DOHH2 (cell line): ENCODE measurements at regions not wholly inside any gene's neighbourhood (a gene's known extent, or its start where the extent isn't known, plus 50 kb on each side); places are given as distances from the start of the nearest gene placed in this dataset.
"Not testable (repeated sequence)": the region's sequence is repeated elsewhere in the genome, so short reads cannot be mapped to it uniquely, and the experiment has no call there.

Source experiments
- H3F3A ChIP-seq: fragments of 200-600 bp; sonication (generic), shearing (Covaris generic); 2 replicates; pipeline ENCODE4 v1.6.0; 2016; ENCODE audit warnings: antibody characterized with exemption, mild to moderate bottlenecking; ENCODE audit not compliant: control insufficient read depth, insufficient read depth
- H3K27ac ChIP-seq: fragments of 200-600 bp; sonication (generic); 2 replicates; pipeline ENCODE4 v1.5.1; 2014; ENCODE audit warnings: low read depth, mild to moderate bottlenecking, low read length, moderate library complexity
- H3K27me3 ChIP-seq: fragments of 200-600 bp; sonication (generic); 2 replicates; pipeline ENCODE4 v1.6.1; 2014; ENCODE audit warnings: mild to moderate bottlenecking, low read length, mixed read lengths; ENCODE audit not compliant: control insufficient read depth
- H3K36me3 ChIP-seq: fragments of 200-600 bp; sonication (generic); 2 replicates; pipeline ENCODE4 v1.6.1; 2014; ENCODE audit warnings: mild to moderate bottlenecking, low read length, moderate library complexity, mixed read lengths; ENCODE audit not compliant: control insufficient read depth
- H3K4me1 ChIP-seq: fragments of 200-600 bp; sonication (generic); 2 replicates; pipeline ENCODE4 v1.6.1; 2014; ENCODE audit warnings: mild to moderate bottlenecking, low read length, mixed read lengths; ENCODE audit not compliant: control insufficient read depth
- H3K4me2 ChIP-seq: fragments of 200-600 bp; sonication (generic); 2 replicates; pipeline ENCODE4 v1.6.0; 2014; ENCODE audit warnings: mild to moderate bottlenecking, low read length, moderate library complexity
- H3K4me3 ChIP-seq: fragments of 200-600 bp; sonication (generic); 2 replicates; pipeline ENCODE4 v1.5.1; 2014; ENCODE audit warnings: mild to moderate bottlenecking, low read length, mixed read lengths
- H3K79me2 ChIP-seq: fragments of 200-600 bp; sonication (generic); 2 replicates; pipeline ENCODE4 v1.6.1; 2014; ENCODE audit warnings: mild to moderate bottlenecking, low read length, mixed read lengths; ENCODE audit not compliant: control insufficient read depth
- H3K9me2 ChIP-seq: fragments of 200-600 bp; sonication (generic); replicated peaks from 2 replicates; pipeline ENCODE4 v1.6.1; 2014; ENCODE audit warnings: mild to moderate bottlenecking, low read length, mixed read lengths; ENCODE audit not compliant: control insufficient read depth
- H3K9me3 ChIP-seq: fragments of 200-600 bp; sonication (generic); 2 replicates; pipeline ENCODE4 v1.6.1; 2014; ENCODE audit warnings: antibody characterized with exemption, low read length, mixed read lengths; ENCODE audit not compliant: control insufficient read depth, insufficient read depth
- H4K20me1 ChIP-seq: fragments of 200-600 bp; sonication (generic); 2 replicates; pipeline ENCODE4 v1.6.0; 2014; ENCODE audit warnings: low read depth, mild to moderate bottlenecking, antibody characterized with exemption, low read length, moderate library complexity; ENCODE audit not compliant: control insufficient read depth, insufficient read depth
- CTCF ChIP-seq: fragments of 200-600 bp; sonication (generic); IDR thresholded peaks from one replicate; pipeline ENCODE4 v1.5.1; 2014; ENCODE audit warnings: antibody characterized with exemption, mild to moderate bottlenecking, low read depth, low read length; ENCODE audit not compliant: poor library complexity, severe bottlenecking
- EZH2phosphoT487 ChIP-seq: fragments of 200-600 bp; sonication (generic); IDR thresholded peaks from 2 replicates; pipeline ENCODE4 v1.6.1; 2017; ENCODE audit warnings: borderline replicate concordance, mild to moderate bottlenecking, antibody characterized with exemption, low read length, moderate library complexity, mixed read lengths

GRCh38 chr6:168799067-168799466 is 358.1 kb downstream of the SMOC2 start:
- H3K79me2 ChIP-seq: no peaks in the 10 kb centered on the region
- H4K20me1 ChIP-seq: no peaks in the 10 kb centered on the region
- peaks cover 4% of the 10 kb centered on the region; the same call in 1 of the 2 replicates for H3K9me3 ChIP-seq
- no peak overlapping the region for H3K4me3 ChIP-seq
- H3K27ac ChIP-seq: no peak overlapping the region
- H3K4me2 ChIP-seq: no peak overlapping the region
- no peaks in the 10 kb centered on the region for H3K36me3 ChIP-seq
- H3K9me2 ChIP-seq: no peaks in the 10 kb centered on the region
- TF ChIP-seq EZH2phosphoT487 (no peak), CTCF (no peak)
- no peaks in the 10 kb centered on the region for H3K27me3 ChIP-seq
- H3F3A ChIP-seq: no peaks in the 10 kb centered on the region
- H3K4me1 ChIP-seq: no peaks in the 10 kb centered on the region

GRCh38 chr6:168796106-168796505 is 355.1 kb downstream of the SMOC2 start:
- no peak overlapping the region for H3K4me2 ChIP-seq
- H3K36me3 ChIP-seq: no peaks in the 10 kb centered on the region
- no peaks in the 10 kb centered on the region for H3K9me2 ChIP-seq
- no peaks in the 10 kb centered on the region for H3F3A ChIP-seq
- H3K79me2 ChIP-seq: no peaks in the 10 kb centered on the region
- TF ChIP-seq EZH2phosphoT487: no peak
- H4K20me1 ChIP-seq: no peaks in the 10 kb centered on the region
- H3K27ac ChIP-seq: no peak overlapping the region
- peaks cover 4% of the 10 kb centered on the region; the same call in 1 of the 2 replicates for H3K9me3 ChIP-seq
- no peaks in the 10 kb centered on the region for H3K27me3 ChIP-seq
- no peak overlapping the region for H3K4me3 ChIP-seq
- no peaks in the 10 kb centered on the region for H3K4me1 ChIP-seq

- not testable (repeated sequence) for H3K27ac ChIP-seq, H3K36me3 ChIP-seq, H3F3A ChIP-seq, H3K4me1 ChIP-seq, H3K9me3 ChIP-seq, H3K79me2 ChIP-seq, H3K4me3 ChIP-seq, H3K9me2 ChIP-seq, H3K27me3 ChIP-seq, H3K4me2 ChIP-seq, H4K20me1 ChIP-seq
Measured at GRCh38 chr6:168795611-168796010, 354.6 kb downstream of the SMOC2 start.

GRCh38 chr6:168794491-168794890 is 353.5 kb downstream of the SMOC2 start:
- no peaks in the 10 kb centered on the region for H3F3A ChIP-seq
- TF ChIP-seq EZH2phosphoT487 (no peak), CTCF (no peak)
- H3K27ac ChIP-seq: no peak overlapping the region
- no peak overlapping the region for H3K4me3 ChIP-seq
- no peaks in the 10 kb centered on the region for H4K20me1 ChIP-seq
- no peaks in the 10 kb centered on the region for H3K4me1 ChIP-seq
- H3K27me3 ChIP-seq: no peaks in the 10 kb centered on the region
- H3K4me2 ChIP-seq: no peak overlapping the region
- H3K36me3 ChIP-seq: no peaks in the 10 kb centered on the region
- H3K9me2 ChIP-seq: no peaks in the 10 kb centered on the region
- H3K79me2 ChIP-seq: no peaks in the 10 kb centered on the region
- H3K9me3 ChIP-seq: peaks cover 7% of the 10 kb centered on the region; the same call in 1 of the 2 replicates
